C4-2B (cell line): ENCODE measurements at regions not wholly inside any gene's neighbourhood (a gene's known extent, or its start where the extent isn't known, plus 50 kb on each side); places are given as distances from the start of the nearest gene placed in this dataset.

Experiments
- ZFX ChIP-seq: fragments of 450-650 bp; IDR thresholded peaks from 2 replicates; pipeline ENCODE4 v1.6.1; 2017
- TF ChIP-seq, protein P1 (sequence below): fragments of 450-650 bp; conservative IDR thresholded peaks from 2 replicates; pipeline ENCODE4 v1.5.1; 2017; ENCODE audit warnings: mild to moderate bottlenecking

DNA sequence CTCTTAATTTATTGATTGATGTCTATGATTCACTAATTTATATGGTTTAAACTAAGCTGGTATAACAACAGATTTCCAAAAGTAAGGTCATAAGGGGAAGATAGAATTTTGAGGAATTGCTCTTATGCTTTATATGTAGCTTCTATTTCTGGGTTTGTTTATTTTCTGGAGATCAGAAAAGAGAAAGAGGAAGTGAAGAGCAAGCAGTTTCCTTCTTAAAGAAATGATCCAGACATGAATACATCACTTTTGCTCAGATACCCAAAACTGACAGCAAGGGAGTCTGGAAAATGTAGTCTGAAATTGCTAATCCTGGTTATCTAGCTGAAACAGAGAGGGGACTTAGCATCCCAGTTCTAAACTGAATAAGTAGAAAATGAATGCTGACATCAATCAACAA, 912.5 kb upstream of the CRIM1 start:
- TF ChIP-seq, protein P1, sequence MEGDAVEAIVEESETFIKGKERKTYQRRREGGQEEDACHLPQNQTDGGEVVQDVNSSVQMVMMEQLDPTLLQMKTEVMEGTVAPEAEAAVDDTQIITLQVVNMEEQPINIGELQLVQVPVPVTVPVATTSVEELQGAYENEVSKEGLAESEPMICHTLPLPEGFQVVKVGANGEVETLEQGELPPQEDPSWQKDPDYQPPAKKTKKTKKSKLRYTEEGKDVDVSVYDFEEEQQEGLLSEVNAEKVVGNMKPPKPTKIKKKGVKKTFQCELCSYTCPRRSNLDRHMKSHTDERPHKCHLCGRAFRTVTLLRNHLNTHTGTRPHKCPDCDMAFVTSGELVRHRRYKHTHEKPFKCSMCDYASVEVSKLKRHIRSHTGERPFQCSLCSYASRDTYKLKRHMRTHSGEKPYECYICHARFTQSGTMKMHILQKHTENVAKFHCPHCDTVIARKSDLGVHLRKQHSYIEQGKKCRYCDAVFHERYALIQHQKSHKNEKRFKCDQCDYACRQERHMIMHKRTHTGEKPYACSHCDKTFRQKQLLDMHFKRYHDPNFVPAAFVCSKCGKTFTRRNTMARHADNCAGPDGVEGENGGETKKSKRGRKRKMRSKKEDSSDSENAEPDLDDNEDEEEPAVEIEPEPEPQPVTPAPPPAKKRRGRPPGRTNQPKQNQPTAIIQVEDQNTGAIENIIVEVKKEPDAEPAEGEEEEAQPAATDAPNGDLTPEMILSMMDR = no peak
- TF ChIP-seq ZFX = no peak
